ENCODE measurements at regions not wholly inside any gene's neighbourhood (a gene's known extent, or its start where the extent isn't known, plus 50 kb on each side); places are given as distances from the start of the nearest gene placed in this dataset.

DNA sequence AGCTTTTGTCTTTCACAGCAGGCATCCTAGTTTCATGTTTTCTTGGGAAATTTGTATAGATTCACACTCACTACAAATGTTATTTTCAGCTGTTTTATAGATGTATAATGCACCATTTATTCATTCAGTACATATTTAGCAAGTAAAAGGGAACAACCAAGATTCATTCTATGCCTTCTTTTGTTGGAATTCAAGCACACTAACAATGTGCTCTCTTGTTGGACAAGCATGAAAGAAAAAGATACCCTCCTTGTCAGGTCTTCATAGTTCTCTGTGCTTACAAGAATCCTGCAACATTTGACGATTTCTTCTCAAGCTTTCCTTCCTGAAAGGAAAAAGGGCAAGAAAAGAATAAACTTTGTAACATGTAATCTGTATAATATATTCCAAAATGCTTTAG, 456.0 kb downstream of the USP25 start:
- TF ChIP-seq, protein P1, sequence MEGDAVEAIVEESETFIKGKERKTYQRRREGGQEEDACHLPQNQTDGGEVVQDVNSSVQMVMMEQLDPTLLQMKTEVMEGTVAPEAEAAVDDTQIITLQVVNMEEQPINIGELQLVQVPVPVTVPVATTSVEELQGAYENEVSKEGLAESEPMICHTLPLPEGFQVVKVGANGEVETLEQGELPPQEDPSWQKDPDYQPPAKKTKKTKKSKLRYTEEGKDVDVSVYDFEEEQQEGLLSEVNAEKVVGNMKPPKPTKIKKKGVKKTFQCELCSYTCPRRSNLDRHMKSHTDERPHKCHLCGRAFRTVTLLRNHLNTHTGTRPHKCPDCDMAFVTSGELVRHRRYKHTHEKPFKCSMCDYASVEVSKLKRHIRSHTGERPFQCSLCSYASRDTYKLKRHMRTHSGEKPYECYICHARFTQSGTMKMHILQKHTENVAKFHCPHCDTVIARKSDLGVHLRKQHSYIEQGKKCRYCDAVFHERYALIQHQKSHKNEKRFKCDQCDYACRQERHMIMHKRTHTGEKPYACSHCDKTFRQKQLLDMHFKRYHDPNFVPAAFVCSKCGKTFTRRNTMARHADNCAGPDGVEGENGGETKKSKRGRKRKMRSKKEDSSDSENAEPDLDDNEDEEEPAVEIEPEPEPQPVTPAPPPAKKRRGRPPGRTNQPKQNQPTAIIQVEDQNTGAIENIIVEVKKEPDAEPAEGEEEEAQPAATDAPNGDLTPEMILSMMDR (IDR thresholded peaks at IDR 0.05 in 8 of 11, conservative IDR thresholded peaks at IDR 0.05 in 3 of 11): no peak
- no peak for TF ChIP-seq POLR2A (IDR thresholded peaks at IDR 0.05)

Data from spleen (tissue), 7 donors.